Lower leg skin (tissue), 4 donors: ENCODE measurements at regions not wholly inside any gene's neighbourhood (a gene's known extent, or its start where the extent isn't known, plus 50 kb on each side); places are given as distances from the start of the nearest gene placed in this dataset.
A peak's percentile ranks its signal among the peaks of the same experiment; 100 is the strongest.

Experiments used
- DNase-seq, 2 donors: peaks; one replicate each; pipeline ENCODE4 v3.0.0-alpha.2; 2019; ENCODE audit warnings: low spot score in 2 of 2
- H3K4me3 ChIP-seq: fragments of 200-600 bp; sonication (generic); 2 replicates; pipeline ENCODE4 v1.5.1; 2017; ENCODE audit warnings: mild to moderate bottlenecking, low read depth; ENCODE audit not compliant: poor library complexity, severe bottlenecking
- CTCF ChIP-seq, 3 donors: fragments of 450-650 bp; IDR thresholded peaks; one replicate each; pipeline ENCODE4 v1.5.1; 2016; ENCODE audit warnings: antibody characterized with exemption in 3 of 3, mild to moderate bottlenecking in 3 of 3, moderate library complexity in 2 of 3
- POLR2A ChIP-seq, 2 donors: fragments of 450-650 bp; IDR thresholded peaks; one replicate each; pipeline ENCODE4 v1.6.1; 2016 to 2017; ENCODE audit warnings: antibody characterized with exemption in 2 of 2, mild to moderate bottlenecking in 1 of 2, moderate library complexity in 1 of 2
- WGBS, 2 donors: methylation state at CpG; one replicate each; pipeline ENCODE4 v1.1.5; 2018; 5-methylcytosine and 5-hydroxymethylcytosine counted together
- intact Hi-C: fragments of 100-400 bp; cut with DNase I; formaldehyde crosslinking; loops from one replicate; pipeline ENCODE4 v1.15.0; 2023; ENCODE audit warnings: low total_unique reads

- TF ChIP-seq POLR2A (IDR thresholded peaks at IDR 0.05) (no peak), CTCF (IDR thresholded peaks at IDR 0.05) (no peak)
- WGBS, 2 donors, result 78 to 82% methylated on average over 12 of the region's 12 CpGs
- intact Hi-C loops, result no loop called here
- peak in 1 of 2 donors; percentile 74 for DNase-seq
- no peak overlapping the region for H3K4me3 ChIP-seq
Observed at GRCh38 chr21:41636636-41637630, 129.0 kb upstream of the TMPRSS2 start.

GRCh38 chr21:41635874-41636273, 127.9 kb upstream of the TMPRSS2 start:
- peak in 1 of 2 donors; percentile 12 for DNase-seq
- H3K4me3 ChIP-seq, result no peak overlapping the region
- TF ChIP-seq POLR2A (IDR thresholded peaks at IDR 0.05) (no peak), CTCF (IDR thresholded peaks at IDR 0.05) (no peak)
- intact Hi-C loops, result no loop called here

GRCh38 chr21:41634858-41635257, 126.9 kb upstream of the TMPRSS2 start:
- peak in 1 of 2 donors; percentile 71 for DNase-seq
- no peak for TF ChIP-seq POLR2A (IDR thresholded peaks at IDR 0.05)
- no peak for TF ChIP-seq CTCF (IDR thresholded peaks at IDR 0.05)
- no peak overlapping the region for H3K4me3 ChIP-seq
- intact Hi-C loops, result loop anchor here (5.0 kb wide), 1 partner anchor 77 kb away; no protein-coding TSS in a partner anchor
- WGBS, 2 donors, result 34 to 61% methylated on average over 9 of the region's 9 CpGs

GRCh38 chr21:41634211-41634694, 126.3 kb upstream of the TMPRSS2 start:
- 36 to 65% methylated on average over 6 of the region's 6 CpGs for WGBS, 2 donors
- no peak overlapping the region for H3K4me3 ChIP-seq
- intact Hi-C loops, result loop anchor here (5.0 kb wide), 1 partner anchor 78 kb away; no protein-coding TSS in a partner anchor
- TF ChIP-seq POLR2A (IDR thresholded peaks at IDR 0.05), result no peak
- peak in 1 of 2 donors; percentile 78 for DNase-seq

GRCh38 chr21:41633627-41634026, 125.7 kb upstream of the TMPRSS2 start:
- intact Hi-C loops, result loop anchor here (5.0 kb wide), 1 partner anchor 79 kb away; no protein-coding TSS in a partner anchor
- H3K4me3 ChIP-seq, result no peak overlapping the region
- TF ChIP-seq POLR2A (IDR thresholded peaks at IDR 0.05) (no peak), CTCF (IDR thresholded peaks at IDR 0.05) (no peak)
- 92 to 95% methylated on average over 4 of the region's 4 CpGs for WGBS, 2 donors
- DNase-seq, result no peak

GRCh38 chr21:41632748-41633475, 125.0 kb upstream of the TMPRSS2 start:
- intact Hi-C loops, result loop anchor here (5.0 kb wide), 1 partner anchor 79 kb away; no protein-coding TSS in a partner anchor
- WGBS, 2 donors, result 84 to 85% methylated on average over 11 to 12 of the region's 12 CpGs
- no peak for DNase-seq
- TF ChIP-seq POLR2A (IDR thresholded peaks at IDR 0.05) (no peak), CTCF (IDR thresholded peaks at IDR 0.05) (no peak)
- no peak overlapping the region for H3K4me3 ChIP-seq
